BJ (cell line): ENCODE measurements at regions not wholly inside any gene's neighbourhood (a gene's known extent, or its start where the extent isn't known, plus 50 kb on each side); places are given as distances from the start of the nearest gene placed in this dataset.

Experiments used
- CTCF ChIA-PET: fragments of 350-600 bp; formaldehyde crosslinking; extraction: SDS; loops from one replicate; lab custom pipeline; 2021; ENCODE audit warnings: antibody characterized with exemption, inconsistent platforms; lab: Yijun Ruan, JAX
- POLR2A ChIA-PET: fragments of 300-600 bp; sonication (Branson Sonifier 250); formaldehyde crosslinking; extraction: SDS; loops from one replicate; lab custom pipeline; 2021; ENCODE audit warnings: antibody characterized with exemption; lab: Charles Lee
- DNase-seq: peaks from one replicate; pipeline ENCODE4 v3.0.0-alpha.2; 2011; ENCODE audit warnings: low read depth
- H3K27me3 ChIP-seq: 2 replicates; pipeline ENCODE4 v1.6.0; 2011; ENCODE audit warnings: low read length; ENCODE audit not compliant: control insufficient read depth, insufficient read depth
- H3K36me3 ChIP-seq: 2 replicates; pipeline ENCODE4 v1.5.1; 2011; ENCODE audit warnings: low read length; ENCODE audit not compliant: control insufficient read depth, insufficient read depth
- H3K4me3 ChIP-seq: 2 replicates; pipeline ENCODE4 v1.5.1; 2011; ENCODE audit warnings: low read depth, mild to moderate bottlenecking, control low read depth, low read length
- CTCF ChIP-seq: IDR thresholded peaks from 2 replicates; pipeline ENCODE4 v1.5.1; 2011; ENCODE audit warnings: low read depth, mild to moderate bottlenecking, control low read depth, inconsistent platforms, low read length, moderate library complexity; ENCODE audit not compliant: insufficient read depth

DNA sequence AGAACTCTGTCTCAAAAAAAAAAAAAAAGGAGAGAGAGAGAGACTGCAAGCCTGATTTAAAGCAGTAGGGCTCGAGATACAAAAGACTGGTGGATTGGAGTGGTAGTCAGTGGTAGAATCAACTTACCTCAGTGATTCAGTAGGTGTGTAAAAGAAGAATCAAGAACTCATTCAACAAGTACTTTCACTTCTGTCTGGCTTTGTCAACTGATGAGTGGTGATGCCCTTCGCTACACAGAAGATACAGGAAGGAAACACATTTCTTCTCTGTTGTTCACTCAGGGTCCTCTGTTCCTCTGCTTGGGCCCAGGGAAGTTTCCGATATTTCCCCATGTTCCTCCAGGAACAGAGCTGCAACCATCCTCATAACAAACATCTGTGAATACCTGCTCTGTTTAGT lies 68.6 kb upstream of the COG2 start:
- H3K4me3 ChIP-seq, result no peak overlapping the region
- no peaks in the 10 kb centered on the region for H3K36me3 ChIP-seq
- DNase-seq, result no peak
- POLR2A ChIA-PET, result no interaction called here
- no peak for TF ChIP-seq CTCF
- CTCF ChIA-PET, result no interaction called here
- H3K27me3 ChIP-seq, result no peaks in the 10 kb centered on the region

GRCh38 chr1:230572121-230573105 lies 69.9 kb upstream of the COG2 start:
- no peak overlapping the region for H3K4me3 ChIP-seq
- POLR2A ChIA-PET, result no interaction called here
- no peaks in the 10 kb centered on the region for H3K36me3 ChIP-seq
- no peaks in the 10 kb centered on the region for H3K27me3 ChIP-seq
- no peak for DNase-seq
- CTCF ChIA-PET, result no interaction called here
- no peak for TF ChIP-seq CTCF

DNA sequence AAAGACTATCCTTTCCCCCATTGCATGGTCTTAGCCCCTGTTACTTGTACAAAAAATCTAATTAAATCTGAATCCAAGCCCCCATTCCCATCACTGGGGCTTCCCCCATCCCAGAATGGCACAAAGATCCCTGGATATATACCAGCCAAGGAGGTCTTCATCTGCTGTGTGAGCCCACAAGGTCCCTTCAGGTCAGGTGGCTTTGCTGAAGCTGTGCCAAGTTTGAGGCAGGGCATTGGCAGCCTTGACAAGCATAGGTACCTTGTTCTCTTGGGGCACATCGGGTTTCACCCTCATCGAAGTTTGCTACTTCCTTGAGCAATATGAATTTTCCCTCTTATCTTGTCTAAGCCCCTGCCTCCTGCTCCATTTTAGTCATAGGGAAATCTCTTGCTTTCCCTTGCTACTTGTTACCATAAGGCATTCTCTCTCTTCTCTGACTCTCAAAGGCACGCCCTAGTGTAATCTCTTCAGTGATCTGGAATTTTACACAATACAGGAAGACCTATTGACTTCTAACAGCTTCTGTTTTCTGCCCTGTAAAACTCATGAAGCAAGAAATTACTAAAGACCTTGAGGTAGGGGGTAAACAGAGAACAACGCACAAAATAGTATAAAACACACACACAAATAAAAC lies 71.4 kb upstream of the COG2 start:
- no peaks in the 10 kb centered on the region for H3K27me3 ChIP-seq
- CTCF ChIA-PET, result no interaction called here

DNA sequence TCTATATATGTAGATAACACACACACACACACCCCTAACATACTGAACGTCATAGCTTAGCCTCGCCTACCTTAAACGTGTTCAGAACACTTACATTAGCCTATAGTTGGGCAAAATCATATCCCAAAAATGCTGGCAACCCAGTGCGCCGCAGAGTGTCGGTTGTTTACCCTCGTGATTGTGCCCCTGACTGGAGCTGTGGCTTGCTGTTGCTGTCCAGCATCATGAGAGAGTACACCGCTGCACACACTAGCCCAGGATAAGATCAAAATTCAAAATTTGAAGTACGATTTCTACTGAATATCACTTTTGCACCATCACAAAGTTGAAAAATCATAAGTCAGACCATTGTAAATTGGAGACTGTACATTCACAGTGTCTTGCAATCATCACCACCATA lies 73.1 kb upstream of the COG2 start:
- ChIA-PET CTCF (no interaction called here), POLR2A (no interaction called here)
- Histone ChIP-seq H3K27me3 (no peaks in the 10 kb centered on the region), H3K4me3 (no peak overlapping the region), H3K36me3 (no peaks in the 10 kb centered on the region)
- TF ChIP-seq CTCF, result no peak
- no peak for DNase-seq

More for the DNA sequence above, 71.4 kb upstream of the COG2 start:
- POLR2A ChIA-PET, result no interaction called here
- TF ChIP-seq CTCF, result no peak
- no peak for DNase-seq
- no peaks in the 10 kb centered on the region for H3K36me3 ChIP-seq
- H3K4me3 ChIP-seq, result no peak overlapping the region

DNA sequence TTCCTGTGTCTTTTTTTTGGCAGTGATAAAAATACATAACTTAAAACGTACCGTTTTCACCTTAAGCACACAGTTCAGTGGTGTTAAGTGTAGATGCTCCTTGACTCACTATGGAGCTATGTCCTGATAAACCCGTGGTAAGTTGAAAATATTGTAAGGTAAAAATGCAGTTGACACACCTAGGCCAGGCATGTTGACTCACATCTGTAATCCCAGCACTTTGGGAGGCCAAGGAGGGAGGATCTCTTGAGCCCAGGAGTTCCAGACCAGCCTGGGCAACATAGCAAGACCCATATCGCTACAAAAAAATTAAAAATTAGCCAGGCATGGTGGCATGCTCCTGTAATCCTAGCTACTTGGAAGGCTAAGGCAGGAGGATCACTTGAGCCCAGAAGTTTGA lies 73.6 kb upstream of the COG2 start:
- CTCF ChIA-PET, result no interaction called here
- POLR2A ChIA-PET, result no interaction called here
- Histone ChIP-seq H3K4me3 (no peak overlapping the region), H3K36me3 (no peaks in the 10 kb centered on the region), H3K27me3 (no peaks in the 10 kb centered on the region)
- TF ChIP-seq CTCF, result no peak
- no peak for DNase-seq
